ENCODE measurements at regions not wholly inside any gene's neighbourhood (a gene's known extent, or its start where the extent isn't known, plus 50 kb on each side); places are given as distances from the start of the nearest gene placed in this dataset.

DNA sequence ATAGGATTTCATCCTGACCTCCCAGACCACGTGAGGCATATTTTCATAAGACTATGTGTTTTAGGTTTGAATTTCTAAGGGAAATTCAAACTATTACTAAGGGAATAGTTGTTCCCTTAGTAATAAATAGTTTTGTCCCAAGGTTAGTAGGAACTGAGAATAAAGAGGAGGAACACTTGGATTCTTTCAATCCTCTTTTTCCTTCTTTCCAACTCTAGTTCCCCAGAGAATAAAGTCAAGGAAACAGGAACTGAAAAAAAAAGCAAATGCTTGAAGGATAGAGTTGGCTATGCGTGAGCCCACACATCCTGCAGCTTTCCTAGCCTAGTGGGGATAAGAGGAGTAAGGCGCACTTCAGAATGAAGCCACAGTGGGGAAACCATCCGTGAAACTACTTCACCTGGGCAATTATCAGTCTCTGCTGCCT lies 312.1 kb upstream of the TGFBR2 start:
- Histone ChIP-seq H3K56ac (ENCODE audit: extremely low read depth, insufficient read depth, low read length) (no peak overlapping the region), H3K4ac (ENCODE audit: low read depth, low read length) (peak overlapping the region; percentile 63), H4K5ac (ENCODE audit: low read depth, low read length) (no peak overlapping the region), H3K79me1 (ENCODE audit: low read depth in 1 of 2, low read length in 2 of 2) (no peaks in the 10 kb centered on the region), H3K4me3 (ENCODE audit: insufficient read depth, low read depth, low read length) (no peak overlapping the region), H2AFZ (replicated peaks; ENCODE audit: low read length, poor library complexity) (no peak overlapping the region), H2BK5ac (ENCODE audit: low read depth, low read length, poor library complexity, severe bottlenecking) (peak overlapping the region; percentile 4), H3K18ac (ENCODE audit: low read depth, low read length) (peak overlapping the region; percentile 34), H2BK120ac (ENCODE audit: low read depth, low read length) (peak overlapping the region; percentile 57; the same call in 1 of the 2 replicates), H3K9me1 (ENCODE audit: insufficient read depth, low read length) (0 out of 2 replicates have a peak, but pooled peaks cover 6% of the 10 kb centered on the region), H3K9ac (ENCODE audit: low read depth, low read length) (no peak overlapping the region), H2AK9ac (replicated peaks; ENCODE audit: low read depth, low read length, poor library complexity) (no peak overlapping the region), H3K9me3 (ENCODE audit: control insufficient read depth, insufficient read depth, low read length) (no peaks in the 10 kb centered on the region), H4K91ac (ENCODE audit: insufficient read depth, low read depth, low read length) (peak overlapping the region; percentile 1; the same call in 1 of the 2 replicates), H3K27ac (ENCODE audit: insufficient read depth, low read length) (peak overlapping the region; percentile 32; the same call in 1 of the 2 replicates), H3K23ac (ENCODE audit: low read depth, low read length) (no peak overlapping the region), H2BK20ac (ENCODE audit: low read depth, low read length) (peak overlapping the region; percentile 51; the same call in 1 of the 2 replicates), H2AK5ac (ENCODE audit: low read depth, low read length) (peak overlapping the region; percentile 22; the same call in 1 of the 2 replicates), H3K27me3 (ENCODE audit: control insufficient read depth, insufficient read depth, low read length) (no peaks in the 10 kb centered on the region), H3K14ac (replicated peaks; ENCODE audit: low read depth, low read length) (peak overlapping the region; percentile 58; the same call in 1 of the 2 replicates), H3K4me1 (ENCODE audit: control insufficient read depth, insufficient read depth, low read length) (peaks cover 7% of the 10 kb centered on the region), H4K8ac (ENCODE audit: low read depth in 2 of 2, low read length in 2 of 2) (peak overlapping the region in 1 of 2 experiments; percentile 62; a peak in 1 of 4 replicates), H3K4me2 (ENCODE audit: low read depth, low read length) (no peak overlapping the region), H3K36me3 (ENCODE audit: control insufficient read depth, insufficient read depth, low read length) (no peaks in the 10 kb centered on the region), H2BK15ac (ENCODE audit: low read depth, low read length) (peak overlapping the region; percentile 2; the same call in 1 of the 3 replicates), H4K20me1 (ENCODE audit: insufficient read depth, low read length) (no peaks in the 10 kb centered on the region)
- BruUV-seq (replicated peaks) = no TSS peak
- TF ChIP-seq MAZ (IDR thresholded peaks at IDR 0.05; ENCODE audit: borderline replicate concordance, low read depth, low read length) (no peak), MAFK (IDR thresholded peaks at IDR 0.05; ENCODE audit: low read depth, low read length) (no peak)
- TF ChIP-seq, protein P1, sequence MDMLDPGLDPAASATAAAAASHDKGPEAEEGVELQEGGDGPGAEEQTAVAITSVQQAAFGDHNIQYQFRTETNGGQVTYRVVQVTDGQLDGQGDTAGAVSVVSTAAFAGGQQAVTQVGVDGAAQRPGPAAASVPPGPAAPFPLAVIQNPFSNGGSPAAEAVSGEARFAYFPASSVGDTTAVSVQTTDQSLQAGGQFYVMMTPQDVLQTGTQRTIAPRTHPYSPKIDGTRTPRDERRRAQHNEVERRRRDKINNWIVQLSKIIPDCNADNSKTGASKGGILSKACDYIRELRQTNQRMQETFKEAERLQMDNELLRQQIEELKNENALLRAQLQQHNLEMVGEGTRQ (IDR thresholded peaks at IDR 0.05; ENCODE audit: low read depth, low read length) = peak; percentile 73
- WGBS, 2 experiments (ENCODE audit: extremely low coverage in 2 of 2, insufficient read length in 1 of 2) = 80% methylated on average over 2 of the region's 4 CpGs; no CpG with 5 or more reads in 1 of the 2 experiments
- in situ Hi-C loops (cut with MboI; ENCODE audit: low sequenced_read_pairs) = no loop called here
- POLR2A ChIA-PET (ENCODE audit: unreplicated experiment) = no interaction called here
- CTCF ChIA-PET = interaction anchor here (1.3 kb wide), 1 partner anchor 399 kb away, joined by 4 read pairs; no protein-coding TSS in a partner anchor
- dilution Hi-C loops (cut with HindIII; ENCODE audit: low sequenced_read_pairs, unreplicated experiment) = no loop called here
- ATAC-seq (ENCODE audit: low read depth) (peak; percentile 67), DNase-seq (peak; percentile 46)
- intact Hi-C loops (cut with micrococcal nuclease) = no loop called here

Data from IMR-90 (cell line).